Activated CD4-positive, alpha-beta T cell treated with anti-CD3 and anti-CD28 coated beads, Interleukin-10, Interleukin-2, amounts not matched to agents 100 ng/mL and 50 ng/mL, durations not matched to agents 16 hours and 8 hours (primary cell): ENCODE measurements at regions not wholly inside any gene's neighbourhood (a gene's known extent, or its start where the extent isn't known, plus 50 kb on each side); places are given as distances from the start of the nearest gene placed in this dataset.
"Not testable (repeated sequence)": the region's sequence is repeated elsewhere in the genome, so short reads cannot be mapped to it uniquely, and the experiment has no call there.

Source experiments
- DNase-seq: peaks from one replicate; pipeline ENCODE4 v3.0.0-alpha.2; 2020

GRCh38 chr2:145914716-145915115, 1394.8 kb upstream of the ZEB2 start:
- DNase-seq: no peak

GRCh38 chr2:145910416-145910815, 1390.5 kb upstream of the ZEB2 start:
- no peak for DNase-seq

- DNase-seq: no peak
These were observed 1389.8 kb upstream of the ZEB2 start for GRCh38 chr2:145909766-145910165.

- no peak for DNase-seq
These were observed 1389.3 kb upstream of the ZEB2 start for GRCh38 chr2:145909175-145909755.

GRCh38 chr2:145906354-145906753, 1386.4 kb upstream of the ZEB2 start:
- no peak for DNase-seq

- DNase-seq: no peak
These were observed 1385.5 kb upstream of the ZEB2 start for GRCh38 chr2:145905371-145905770.

- DNase-seq: no peak
These were observed 1377.2 kb upstream of the ZEB2 start for GRCh38 chr2:145897151-145897550.

- DNase-seq: no peak
These were observed 1368.0 kb upstream of the ZEB2 start for GRCh38 chr2:145887915-145888314.

GRCh38 chr2:145880997-145881396, 1361.1 kb upstream of the ZEB2 start:
- DNase-seq: not testable (repeated sequence)

GRCh38 chr2:145875016-145875415, 1355.1 kb upstream of the ZEB2 start:
- no peak for DNase-seq

- no peak for DNase-seq
These were observed 1354.5 kb upstream of the ZEB2 start for GRCh38 chr2:145874466-145874865.

- no peak for DNase-seq
These were observed 1344.6 kb upstream of the ZEB2 start for GRCh38 chr2:145864501-145864900.

GRCh38 chr2:145861940-145862339, 1342.0 kb upstream of the ZEB2 start:
- DNase-seq: no peak

GRCh38 chr2:145860083-145860482, 1340.2 kb upstream of the ZEB2 start:
- no peak for DNase-seq

- no peak for DNase-seq
These were observed 1335.2 kb upstream of the ZEB2 start for GRCh38 chr2:145855142-145855541.

- no peak for DNase-seq
These were observed 1334.3 kb upstream of the ZEB2 start for GRCh38 chr2:145854039-145854755.

GRCh38 chr2:145851730-145852129, 1331.8 kb upstream of the ZEB2 start:
- DNase-seq: no peak

- no peak for DNase-seq
These were observed 1329.5 kb upstream of the ZEB2 start for GRCh38 chr2:145849466-145849865.

- DNase-seq: no peak
These were observed 1327.1 kb upstream of the ZEB2 start for GRCh38 chr2:145846982-145847381.

GRCh38 chr2:145845923-145846322, 1326.0 kb upstream of the ZEB2 start:
- DNase-seq: no peak

GRCh38 chr2:145845207-145845894, 1325.4 kb upstream of the ZEB2 start:
- DNase-seq: no peak

GRCh38 chr2:145841973-145842372, 1322.1 kb upstream of the ZEB2 start:
- no peak for DNase-seq

GRCh38 chr2:145836986-145837385, 1317.1 kb upstream of the ZEB2 start:
- DNase-seq: no peak

- no peak for DNase-seq
These were observed 1315.7 kb upstream of the ZEB2 start for GRCh38 chr2:145835665-145836064.
